Lower leg skin (tissue), 4 donors: ENCODE measurements at regions not wholly inside any gene's neighbourhood (a gene's known extent, or its start where the extent isn't known, plus 50 kb on each side); places are given as distances from the start of the nearest gene placed in this dataset.
"Not testable (repeated sequence)": the region's sequence is repeated elsewhere in the genome, so short reads cannot be mapped to it uniquely, and the experiment has no call there.

Experiments used
- DNase-seq, 2 donors: peaks; one replicate each; pipeline ENCODE4 v3.0.0-alpha.2; 2019; ENCODE audit warnings: low spot score in 2 of 2
- H3K4me3 ChIP-seq: fragments of 200-600 bp; sonication (generic); 2 replicates; pipeline ENCODE4 v1.5.1; 2017; ENCODE audit warnings: mild to moderate bottlenecking, low read depth; ENCODE audit not compliant: poor library complexity, severe bottlenecking
- POLR2A ChIP-seq, 2 donors: fragments of 450-650 bp; IDR thresholded peaks; one replicate each; pipeline ENCODE4 v1.6.1; 2016 to 2017; ENCODE audit warnings: antibody characterized with exemption in 2 of 2, mild to moderate bottlenecking in 1 of 2, moderate library complexity in 1 of 2
- WGBS, 2 donors: methylation state at CpG; one replicate each; pipeline ENCODE4 v1.1.5; 2018; 5-methylcytosine and 5-hydroxymethylcytosine counted together
- intact Hi-C: fragments of 100-400 bp; cut with DNase I; formaldehyde crosslinking; loops from one replicate; pipeline ENCODE4 v1.15.0; 2023; ENCODE audit warnings: low total_unique reads
- TF ChIP-seq, protein P1 (sequence below), 3 donors: fragments of 450-650 bp; IDR thresholded peaks; one replicate each; pipeline ENCODE4 v1.5.1; 2016; ENCODE audit warnings: antibody characterized with exemption in 3 of 3, mild to moderate bottlenecking in 3 of 3, moderate library complexity in 2 of 3

GRCh38 chrX:3476973-3477372, 130.5 kb upstream of the MXRA5 start:
- 83 to 91% methylated on average over 4 of the region's 4 CpGs for WGBS, 2 donors
- H3K4me3 ChIP-seq = no peak overlapping the region
- no peak for TF ChIP-seq POLR2A (IDR thresholded peaks at IDR 0.05)
- TF ChIP-seq, protein P1, sequence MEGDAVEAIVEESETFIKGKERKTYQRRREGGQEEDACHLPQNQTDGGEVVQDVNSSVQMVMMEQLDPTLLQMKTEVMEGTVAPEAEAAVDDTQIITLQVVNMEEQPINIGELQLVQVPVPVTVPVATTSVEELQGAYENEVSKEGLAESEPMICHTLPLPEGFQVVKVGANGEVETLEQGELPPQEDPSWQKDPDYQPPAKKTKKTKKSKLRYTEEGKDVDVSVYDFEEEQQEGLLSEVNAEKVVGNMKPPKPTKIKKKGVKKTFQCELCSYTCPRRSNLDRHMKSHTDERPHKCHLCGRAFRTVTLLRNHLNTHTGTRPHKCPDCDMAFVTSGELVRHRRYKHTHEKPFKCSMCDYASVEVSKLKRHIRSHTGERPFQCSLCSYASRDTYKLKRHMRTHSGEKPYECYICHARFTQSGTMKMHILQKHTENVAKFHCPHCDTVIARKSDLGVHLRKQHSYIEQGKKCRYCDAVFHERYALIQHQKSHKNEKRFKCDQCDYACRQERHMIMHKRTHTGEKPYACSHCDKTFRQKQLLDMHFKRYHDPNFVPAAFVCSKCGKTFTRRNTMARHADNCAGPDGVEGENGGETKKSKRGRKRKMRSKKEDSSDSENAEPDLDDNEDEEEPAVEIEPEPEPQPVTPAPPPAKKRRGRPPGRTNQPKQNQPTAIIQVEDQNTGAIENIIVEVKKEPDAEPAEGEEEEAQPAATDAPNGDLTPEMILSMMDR (IDR thresholded peaks at IDR 0.05) = no peak
- no peak for DNase-seq
- intact Hi-C loops = no loop called here

DNA sequence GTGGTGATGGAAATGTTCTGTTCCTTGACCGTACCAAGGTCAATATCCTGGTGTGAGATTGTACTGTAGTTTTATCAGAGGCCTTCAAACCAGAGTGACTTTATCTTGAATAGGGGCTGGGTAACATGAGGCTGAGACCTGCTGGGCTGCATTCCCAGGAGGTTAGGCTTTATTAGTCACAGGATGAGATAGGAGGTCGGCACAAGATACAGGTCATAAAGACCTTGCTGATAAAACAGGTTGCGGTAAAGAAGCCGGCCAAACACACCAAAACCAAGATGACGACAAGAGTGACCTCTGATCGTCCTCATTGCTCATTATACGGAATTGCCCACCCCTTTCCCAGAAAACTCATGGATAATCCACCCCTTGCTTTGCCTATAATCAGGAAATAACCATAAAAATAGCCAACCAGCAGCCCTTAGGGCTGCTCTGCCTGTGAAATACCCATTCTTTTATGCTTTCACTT, 123.8 kb upstream of the MXRA5 start:
- H3K4me3 ChIP-seq, DNase-seq, intact Hi-C loops: not testable (repeated sequence)
- 86% methylated on average over 7 of the region's 7 CpGs for WGBS, 2 donors

- TF ChIP-seq, protein P1 (IDR thresholded peaks at IDR 0.05) = no peak
- no peak for TF ChIP-seq POLR2A (IDR thresholded peaks at IDR 0.05)
- intact Hi-C loops = no loop called here
- H3K4me3 ChIP-seq = no peak overlapping the region
- 83 to 94% methylated on average over 2 of the region's 2 CpGs for WGBS, 2 donors
- DNase-seq = no peak
Observed at GRCh38 chrX:3468031-3468430, 121.6 kb upstream of the MXRA5 start.

DNA sequence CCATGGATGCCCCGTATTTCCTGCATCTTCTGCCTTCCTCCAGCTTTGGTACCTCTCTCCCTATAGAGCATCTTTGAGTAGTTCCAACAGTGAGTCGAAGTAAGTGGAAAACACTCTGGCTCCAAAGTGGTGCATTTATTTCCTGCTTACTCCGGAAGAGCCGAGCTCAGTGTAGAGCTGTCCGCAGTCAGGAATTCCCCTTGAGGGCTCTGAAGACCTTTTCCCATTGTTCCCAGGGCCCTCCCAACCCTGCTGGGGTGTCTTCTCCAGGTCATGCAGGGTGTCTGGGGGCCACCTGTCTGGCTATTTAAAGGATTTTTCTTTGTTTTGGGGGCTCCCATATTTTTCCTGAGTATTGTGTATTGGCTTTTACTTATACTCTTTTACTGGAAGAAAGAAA, 118.6 kb upstream of the MXRA5 start:
- intact Hi-C loops = no loop called here
- DNase-seq = no peak
- 67 to 73% methylated on average over 5 of the region's 5 CpGs for WGBS, 2 donors

GRCh38 chrX:3462166-3462508, 115.7 kb upstream of the MXRA5 start:
- intact Hi-C loops = no loop called here
- TF ChIP-seq, protein P1 (IDR thresholded peaks at IDR 0.05) = no peak
- no peak for TF ChIP-seq POLR2A (IDR thresholded peaks at IDR 0.05)
- WGBS, 2 donors = 49 to 78% methylated on average over 4 of the region's 4 CpGs
- DNase-seq = no peak
- no peak overlapping the region for H3K4me3 ChIP-seq

More for the DNA sequence above, 118.6 kb upstream of the MXRA5 start:
- no peak for TF ChIP-seq POLR2A (IDR thresholded peaks at IDR 0.05)
- TF ChIP-seq, protein P1 (IDR thresholded peaks at IDR 0.05) = no peak
- no peak overlapping the region for H3K4me3 ChIP-seq

DNA sequence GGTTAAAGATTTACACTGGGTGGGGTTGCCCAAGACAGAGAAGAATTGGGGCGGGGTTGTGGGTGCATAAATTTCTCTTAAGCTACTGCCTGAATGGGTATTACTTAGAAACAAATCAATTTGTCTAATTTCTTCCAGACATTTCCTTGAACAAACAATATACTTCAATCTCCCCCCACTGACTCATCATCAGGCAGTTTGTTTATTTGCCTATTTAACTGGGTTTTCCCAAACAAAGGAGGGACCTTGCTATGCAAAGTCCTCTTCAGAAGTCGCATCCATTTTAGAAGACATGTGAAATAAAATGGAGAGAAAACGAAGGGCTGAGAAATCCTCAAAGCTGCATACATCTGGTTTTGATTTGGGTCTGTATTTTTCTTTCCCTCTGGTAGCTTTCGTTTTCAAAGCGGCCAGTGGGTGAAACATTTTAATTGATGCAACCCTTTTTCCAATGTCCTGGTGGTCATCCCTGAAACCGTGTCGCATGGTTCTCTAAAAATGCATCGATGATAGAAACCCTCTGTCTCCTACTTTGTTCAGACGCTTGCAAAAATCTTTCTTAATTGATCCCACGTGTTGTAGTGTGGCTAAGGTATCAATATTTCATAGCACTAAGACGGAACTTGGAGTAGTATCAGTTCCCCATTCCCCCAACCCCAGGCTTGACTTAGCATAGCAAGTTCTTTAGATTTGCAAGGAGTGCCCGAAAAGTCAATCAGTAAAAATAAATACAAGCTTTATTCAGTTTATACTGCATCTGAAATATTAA, 115.1 kb upstream of the MXRA5 start:
- TF ChIP-seq POLR2A (IDR thresholded peaks at IDR 0.05) = no peak
- WGBS, 2 donors = 47 to 53% methylated on average over 12 of the region's 12 CpGs
- no peak for DNase-seq
- intact Hi-C loops = no loop called here
- H3K4me3 ChIP-seq = no peak overlapping the region

GRCh38 chrX:3455796-3456195, 109.3 kb upstream of the MXRA5 start:
- WGBS, 2 donors = 87 to 98% methylated on average over 2 of the region's 2 CpGs
- H3K4me3 ChIP-seq = no peak overlapping the region
- TF ChIP-seq, protein P1 (IDR thresholded peaks at IDR 0.05) = no peak
- TF ChIP-seq POLR2A (IDR thresholded peaks at IDR 0.05) = no peak
- DNase-seq = no peak
- intact Hi-C loops = no loop called here
